ENCODE measurements at regions not wholly inside any gene's neighbourhood (a gene's known extent, or its start where the extent isn't known, plus 50 kb on each side); places are given as distances from the start of the nearest gene placed in this dataset.

- Mint-ChIP-seq H3K27ac (no peak overlapping the region), H3K4me3 (no peak overlapping the region), H3K4me1 (ENCODE audit: low read depth) (no peaks in the 10 kb centered on the region), H3K36me3 (ENCODE audit: low read depth) (no peaks in the 10 kb centered on the region), H3K9me3 (peaks cover 10% of the 10 kb centered on the region), H3K27me3 (no peaks in the 10 kb centered on the region)
- H3K9me3 ChIP-seq (ENCODE audit: control insufficient read depth in 1 of 2, insufficient read depth in 1 of 2, low read length in 2 of 2): peaks cover 0 to 5% of the 10 kb centered on the region in 2 experiments
- no peak for ATAC-seq (ENCODE audit: poor library complexity)
- no peaks in the 10 kb centered on the region for H3K27me3 ChIP-seq (ENCODE audit: control insufficient read depth in 1 of 2, insufficient read depth in 2 of 2, low read length in 2 of 2)
- H3K4me3 ChIP-seq (ENCODE audit: low read length): no peak overlapping the region
- no peak for DNase-seq
- H3K27ac ChIP-seq (ENCODE audit: low read depth in 1 of 2, low read length in 2 of 2): no peak overlapping the region
- ChIA-PET CTCF (no interaction called here), POLR2A (no interaction called here)
- H3K4me1 ChIP-seq (ENCODE audit: insufficient read depth, low read length): no peaks in the 10 kb centered on the region
- no peaks in the 10 kb centered on the region for H3K36me3 ChIP-seq (ENCODE audit: insufficient read depth, low read length)
- intact Hi-C loops (cut with DNase I, micrococcal nuclease): no loop called here
- no peak for TF ChIP-seq CTCF (IDR thresholded peaks at IDR 0.05)
Observed at GRCh38 chr3:148428862-148429605, 268.7 kb upstream of the AGTR1 start.

- no peak overlapping the region for H3K4me3 Mint-ChIP-seq
- no peak for DNase-seq
- no peak for ATAC-seq (ENCODE audit: poor library complexity)
- Histone ChIP-seq H3K36me3 (ENCODE audit: insufficient read depth, low read length) (no peaks in the 10 kb centered on the region), H3K27ac (ENCODE audit: low read depth in 1 of 2, low read length in 2 of 2) (no peak overlapping the region), H3K9me3 (ENCODE audit: control insufficient read depth in 1 of 2, insufficient read depth in 1 of 2, low read length in 2 of 2) (peaks cover 0 to 5% of the 10 kb centered on the region in 2 experiments), H3K4me3 (ENCODE audit: low read length) (no peak overlapping the region), H3K4me1 (ENCODE audit: insufficient read depth, low read length) (no peaks in the 10 kb centered on the region), H3K27me3 (ENCODE audit: control insufficient read depth in 1 of 2, insufficient read depth in 2 of 2, low read length in 2 of 2) (no peaks in the 10 kb centered on the region)
- POLR2A ChIA-PET: no interaction called here
- no peaks in the 10 kb centered on the region for H3K36me3 Mint-ChIP-seq (ENCODE audit: low read depth)
- H3K27ac Mint-ChIP-seq: no peak overlapping the region
- TF ChIP-seq CTCF (IDR thresholded peaks at IDR 0.05): no peak
- intact Hi-C loops (cut with DNase I, micrococcal nuclease): no loop called here
- H3K27me3 Mint-ChIP-seq: no peaks in the 10 kb centered on the region
- CTCF ChIA-PET: interaction anchor here (1.0 kb wide), 1 partner anchor 21 kb away, joined by 3 read pairs; no protein-coding TSS in a partner anchor
- H3K4me1 Mint-ChIP-seq (ENCODE audit: low read depth): no peaks in the 10 kb centered on the region
- H3K9me3 Mint-ChIP-seq: peaks cover 8% of the 10 kb centered on the region
Observed at GRCh38 chr3:148433665-148434064, 264.0 kb upstream of the AGTR1 start.

GRCh38 chr3:148435534-148435933, 262.2 kb upstream of the AGTR1 start:
- DNase-seq (no peak), ATAC-seq (ENCODE audit: poor library complexity) (no peak)
- no peak overlapping the region for H3K27ac Mint-ChIP-seq
- no peaks in the 10 kb centered on the region for H3K36me3 ChIP-seq (ENCODE audit: insufficient read depth, low read length)
- H3K4me1 ChIP-seq (ENCODE audit: insufficient read depth, low read length): no peaks in the 10 kb centered on the region
- H3K36me3 Mint-ChIP-seq (ENCODE audit: low read depth): no peaks in the 10 kb centered on the region
- peaks cover 0 to 5% of the 10 kb centered on the region in 2 experiments for H3K9me3 ChIP-seq (ENCODE audit: control insufficient read depth in 1 of 2, insufficient read depth in 1 of 2, low read length in 2 of 2)
- peaks cover 11% of the 10 kb centered on the region for H3K9me3 Mint-ChIP-seq
- H3K4me3 ChIP-seq (ENCODE audit: low read length): no peak overlapping the region
- ChIA-PET CTCF (no interaction called here), POLR2A (no interaction called here)
- H3K27ac ChIP-seq (ENCODE audit: low read depth in 1 of 2, low read length in 2 of 2): no peak overlapping the region
- H3K27me3 Mint-ChIP-seq: no peaks in the 10 kb centered on the region
- H3K4me3 Mint-ChIP-seq: no peak overlapping the region
- TF ChIP-seq CTCF (IDR thresholded peaks at IDR 0.05): no peak
- intact Hi-C loops (cut with DNase I, micrococcal nuclease): no loop called here
- H3K27me3 ChIP-seq (ENCODE audit: control insufficient read depth in 1 of 2, insufficient read depth in 2 of 2, low read length in 2 of 2): no peaks in the 10 kb centered on the region
- H3K4me1 Mint-ChIP-seq (ENCODE audit: low read depth): no peaks in the 10 kb centered on the region

All from CD4-positive, alpha-beta T cell (primary cell).